ENCODE measurements at regions not wholly inside any gene's neighbourhood (a gene's known extent, or its start where the extent isn't known, plus 50 kb on each side); places are given as distances from the start of the nearest gene placed in this dataset.

- no peak for DNase-seq (ENCODE audit: low spot score)
- Histone ChIP-seq H3K9me3 (no peaks in the 10 kb centered on the region), H3K36me3 (no peaks in the 10 kb centered on the region), H3K27me3 (replicated peaks; ENCODE audit: insufficient read depth) (no peaks in the 10 kb centered on the region), H3K4me3 (no peak overlapping the region), H3K27ac (no peak overlapping the region), H3K4me1 (ENCODE audit: control insufficient read depth in 1 of 2, low read depth in 2 of 2) (no peaks in the 10 kb centered on the region)
- ATAC-seq (ENCODE audit: insufficient number of reproducible peaks, low FRiP score, low read depth): no peak
- peak; percentile 22 for TF ChIP-seq CTCF (IDR thresholded peaks at IDR 0.05)
Observed at GRCh38 chr4:155025762-155026457, 182.5 kb upstream of the NPY2R start.

- Histone ChIP-seq H3K27me3 (replicated peaks; ENCODE audit: insufficient read depth) (no peaks in the 10 kb centered on the region), H3K36me3 (no peaks in the 10 kb centered on the region), H3K27ac (no peak overlapping the region), H3K4me1 (ENCODE audit: control insufficient read depth in 1 of 2, low read depth in 2 of 2) (no peaks in the 10 kb centered on the region), H3K4me3 (no peak overlapping the region), H3K9me3 (no peaks in the 10 kb centered on the region)
- ATAC-seq (ENCODE audit: insufficient number of reproducible peaks, low FRiP score, low read depth) (no peak), DNase-seq (ENCODE audit: low spot score) (no peak)
- no peak for TF ChIP-seq CTCF (IDR thresholded peaks at IDR 0.05)
Observed at GRCh38 chr4:155026715-155027114, 181.7 kb upstream of the NPY2R start.

GRCh38 chr4:155032521-155033229 is 175.8 kb upstream of the NPY2R start:
- Histone ChIP-seq H3K4me3 (no peak overlapping the region), H3K36me3 (no peaks in the 10 kb centered on the region), H3K9me3 (no peaks in the 10 kb centered on the region)

DNA sequence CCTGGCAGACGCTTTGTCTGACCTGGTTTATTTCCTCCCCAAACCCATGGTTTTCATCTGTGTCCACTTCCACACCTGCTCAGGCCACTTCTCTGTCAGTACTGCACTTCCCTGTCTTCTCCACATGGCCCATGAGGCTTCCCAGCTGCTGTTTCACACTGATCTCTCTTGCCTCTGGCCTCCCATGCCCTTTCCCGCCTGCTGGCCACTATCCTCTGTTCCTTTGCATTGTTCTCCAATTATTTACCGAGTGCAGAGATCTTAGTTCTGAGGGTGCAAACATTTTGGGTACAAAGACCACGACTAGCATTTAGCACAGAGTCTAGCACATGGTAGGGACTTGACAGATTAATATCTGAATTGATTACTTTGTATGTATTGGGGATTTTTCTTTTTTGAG is 174.8 kb upstream of the NPY2R start:
- Histone ChIP-seq H3K27ac (no peak overlapping the region), H3K36me3 (no peaks in the 10 kb centered on the region), H3K4me1 (ENCODE audit: control insufficient read depth in 1 of 2, low read depth in 2 of 2) (no peaks in the 10 kb centered on the region), H3K27me3 (replicated peaks; ENCODE audit: insufficient read depth) (no peaks in the 10 kb centered on the region), H3K4me3 (no peak overlapping the region), H3K9me3 (no peaks in the 10 kb centered on the region)
- TF ChIP-seq CTCF (IDR thresholded peaks at IDR 0.05): no peak
- no peak for ATAC-seq (ENCODE audit: insufficient number of reproducible peaks, low FRiP score, low read depth)
- no peak for DNase-seq (ENCODE audit: low spot score)

More at GRCh38 chr4:155032521-155033229, 175.8 kb upstream of the NPY2R start:
- Histone ChIP-seq H3K27me3 (replicated peaks; ENCODE audit: insufficient read depth) (no peaks in the 10 kb centered on the region), H3K4me1 (ENCODE audit: control insufficient read depth in 1 of 2, low read depth in 2 of 2) (no peaks in the 10 kb centered on the region), H3K27ac (no peak overlapping the region)
- ATAC-seq (ENCODE audit: insufficient number of reproducible peaks, low FRiP score, low read depth) (no peak), DNase-seq (ENCODE audit: low spot score) (no peak)
- TF ChIP-seq CTCF (IDR thresholded peaks at IDR 0.05): no peak

GRCh38 chr4:155037031-155037430 is 171.4 kb upstream of the NPY2R start:
- ATAC-seq (ENCODE audit: insufficient number of reproducible peaks, low FRiP score, low read depth): no peak

More at GRCh38 chr4:155037031-155037430, 171.4 kb upstream of the NPY2R start:
- Histone ChIP-seq H3K4me1 (ENCODE audit: control insufficient read depth in 1 of 2, low read depth in 2 of 2) (no peaks in the 10 kb centered on the region), H3K27me3 (replicated peaks; ENCODE audit: insufficient read depth) (no peaks in the 10 kb centered on the region), H3K27ac (no peak overlapping the region), H3K9me3 (no peaks in the 10 kb centered on the region), H3K36me3 (no peaks in the 10 kb centered on the region), H3K4me3 (no peak overlapping the region)
- DNase-seq (ENCODE audit: low spot score): no peak
- no peak for TF ChIP-seq CTCF (IDR thresholded peaks at IDR 0.05)
